Activated naive CD8-positive, alpha-beta T cell treated with anti-CD3 and anti-CD28 coated beads, Interleukin-2, amount 50 U/mL, for 24 hours (primary cell): ENCODE measurements at regions not wholly inside any gene's neighbourhood (a gene's known extent, or its start where the extent isn't known, plus 50 kb on each side); places are given as distances from the start of the nearest gene placed in this dataset.

Source experiments
- ATAC-seq: fragments of 150-1000 bp; cut with Tn5 transposase; one replicate; pipeline ENCODE4 v1.10.0; 2021
- DNase-seq: peaks from one replicate; pipeline ENCODE4 v3.0.0; 2021
- H3K27ac Mint-ChIP-seq: one replicate; pipeline ENCODE4 v1.8.0; 2021; ENCODE audit warnings: mild to moderate bottlenecking, mixed read lengths
- H3K27me3 Mint-ChIP-seq: one replicate; pipeline ENCODE4 v1.8.0; 2021; ENCODE audit warnings: mixed read lengths
- H3K36me3 Mint-ChIP-seq: one replicate; pipeline ENCODE4 v1.8.0; 2021; ENCODE audit warnings: low read depth, mixed read lengths
- H3K4me1 Mint-ChIP-seq: one replicate; pipeline ENCODE4 v1.8.0; 2021; ENCODE audit warnings: mixed read lengths
- H3K4me3 Mint-ChIP-seq: one replicate; pipeline ENCODE4 v1.8.0; 2021; ENCODE audit warnings: mild to moderate bottlenecking, moderate library complexity, mixed read lengths
- H3K9me3 Mint-ChIP-seq: one replicate; pipeline ENCODE4 v1.8.0; 2021; ENCODE audit warnings: mixed read lengths

DNA sequence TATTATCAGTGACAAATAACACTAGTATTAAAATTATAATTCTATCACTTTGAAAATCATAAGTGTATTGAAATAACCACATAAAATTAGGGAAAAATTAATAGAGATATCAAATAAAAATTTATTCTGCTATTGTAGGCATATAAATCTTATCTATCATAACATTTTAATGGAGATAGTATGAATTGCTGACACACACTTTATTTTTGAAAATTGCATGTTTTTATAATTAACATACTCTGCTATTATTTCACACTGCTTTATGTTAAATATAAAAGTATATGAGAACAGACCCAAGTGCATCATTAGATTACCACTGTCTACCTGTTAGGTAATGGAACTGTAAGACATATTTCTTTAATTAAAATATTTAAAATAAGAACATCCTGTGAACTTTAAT, 2150.2 kb downstream of the ARAP2 start:
- Mint-ChIP-seq H3K4me3 (no peak overlapping the region), H3K36me3 (no peaks in the 10 kb centered on the region), H3K27me3 (no peaks in the 10 kb centered on the region), H3K9me3 (peaks cover 10% of the 10 kb centered on the region), H3K4me1 (no peaks in the 10 kb centered on the region), H3K27ac (no peak overlapping the region)
- DNase-seq (no peak), ATAC-seq (no peak)

DNA sequence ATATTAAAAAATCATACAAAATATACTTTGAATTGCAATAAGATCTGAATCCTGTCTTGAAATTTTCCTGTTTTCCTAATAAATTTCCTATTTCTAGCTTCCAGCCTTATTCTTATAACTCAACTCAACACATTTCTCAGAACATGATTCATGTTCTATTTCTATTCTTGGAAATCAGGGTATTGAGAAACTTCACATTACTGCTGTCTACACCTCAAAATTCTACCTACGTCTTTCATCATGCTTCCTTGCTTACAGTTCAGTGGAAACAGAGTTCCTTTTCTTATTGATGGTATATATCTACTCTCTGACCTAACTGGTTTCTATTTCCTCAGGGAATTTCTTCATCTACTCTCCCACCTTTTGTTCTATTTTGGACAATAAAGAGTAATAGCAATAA, 2139.0 kb downstream of the ARAP2 start:
- Mint-ChIP-seq H3K4me3 (no peak overlapping the region), H3K36me3 (no peaks in the 10 kb centered on the region), H3K27me3 (no peaks in the 10 kb centered on the region), H3K9me3 (peaks cover 4% of the 10 kb centered on the region), H3K4me1 (no peaks in the 10 kb centered on the region), H3K27ac (no peak overlapping the region)
- ATAC-seq (no peak), DNase-seq (no peak)

DNA sequence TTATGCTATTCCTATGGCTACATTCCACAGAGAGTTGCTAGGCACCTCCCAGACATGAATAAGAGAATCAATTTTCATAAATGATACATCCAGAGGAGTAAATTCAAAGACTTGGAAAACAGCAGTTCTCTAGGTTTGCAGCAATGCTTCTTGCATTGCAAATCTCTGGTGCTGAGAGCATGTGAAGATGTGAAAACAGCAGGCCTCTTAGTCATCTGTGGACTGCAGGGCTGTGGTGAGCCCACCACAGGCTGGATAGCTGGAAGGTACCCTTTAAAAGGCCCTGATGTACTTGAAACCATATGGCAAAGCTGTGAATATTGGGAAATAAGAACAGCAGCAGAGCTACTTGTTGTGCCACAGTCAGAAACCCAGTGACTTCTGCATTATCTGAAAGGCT, 2135.9 kb downstream of the ARAP2 start:
- no peak for DNase-seq
- Mint-ChIP-seq H3K36me3 (no peaks in the 10 kb centered on the region), H3K27ac (no peak overlapping the region), H3K27me3 (no peaks in the 10 kb centered on the region), H3K4me3 (no peak overlapping the region), H3K4me1 (no peaks in the 10 kb centered on the region), H3K9me3 (no peaks in the 10 kb centered on the region)
- ATAC-seq, result no peak

DNA sequence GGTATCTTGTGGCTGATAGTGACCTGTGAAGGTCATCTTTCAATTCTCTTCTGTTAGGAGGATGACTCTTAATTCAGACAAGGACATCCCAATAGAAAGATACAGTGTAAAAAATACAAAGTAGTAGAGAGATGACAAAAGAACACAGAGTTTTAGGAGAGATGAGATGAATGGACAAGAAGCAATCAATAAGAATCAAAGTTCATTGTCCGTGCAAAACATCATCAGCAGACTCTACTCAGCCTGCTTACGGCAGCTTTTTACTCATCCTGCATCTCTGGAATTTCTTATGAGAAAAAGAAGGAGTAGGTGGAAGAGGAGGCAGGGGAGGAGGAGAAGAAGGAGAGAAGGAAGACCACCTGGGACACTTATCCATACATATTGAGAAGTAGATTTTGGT, 2131.7 kb downstream of the ARAP2 start:
- Mint-ChIP-seq H3K9me3 (no peaks in the 10 kb centered on the region), H3K36me3 (no peaks in the 10 kb centered on the region), H3K4me3 (no peak overlapping the region), H3K27ac (no peak overlapping the region), H3K4me1 (no peaks in the 10 kb centered on the region), H3K27me3 (no peaks in the 10 kb centered on the region)
- DNase-seq (no peak), ATAC-seq (no peak)

DNA sequence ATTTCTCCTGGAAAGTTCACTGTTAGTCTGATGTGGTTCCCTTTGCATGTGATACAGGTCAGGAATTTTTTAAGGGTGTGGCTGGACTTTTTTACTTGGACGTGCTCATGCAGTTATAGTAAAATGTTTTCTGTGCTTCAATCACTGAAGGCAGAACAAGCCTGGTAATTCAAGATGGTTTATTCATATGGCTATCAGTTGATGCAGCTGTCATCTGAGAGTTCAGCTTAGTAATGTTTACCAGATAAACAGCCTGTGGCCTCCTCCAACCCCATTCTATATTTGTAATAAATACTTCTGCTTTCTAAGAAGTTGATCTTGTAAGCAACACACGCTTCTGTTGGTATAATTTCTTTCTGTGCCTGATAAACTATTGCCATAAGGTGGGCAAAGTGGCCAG, 2105.9 kb downstream of the ARAP2 start:
- peaks cover 24% of the 10 kb centered on the region for H3K9me3 Mint-ChIP-seq
- no peak for ATAC-seq

DNA sequence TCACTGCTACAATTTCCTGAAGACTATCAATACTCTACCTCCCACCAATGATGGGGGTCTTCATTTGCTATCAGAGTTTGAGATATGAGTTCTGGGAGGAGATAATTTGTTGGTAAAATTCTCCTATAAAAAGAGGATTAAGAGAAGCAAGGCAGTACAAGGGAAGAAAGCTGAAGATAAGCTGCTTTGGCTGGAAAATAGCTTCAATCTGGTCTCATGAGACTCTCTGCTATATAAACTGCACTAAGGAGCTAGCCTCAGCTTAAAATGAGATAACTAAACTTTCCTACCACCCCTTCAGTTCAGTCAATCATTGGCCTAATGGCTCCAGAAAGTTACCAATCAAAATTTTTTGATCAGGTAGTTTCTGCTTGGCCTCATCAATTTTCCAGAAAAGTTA, 2105.0 kb downstream of the ARAP2 start:
- no peaks in the 10 kb centered on the region for H3K4me1 Mint-ChIP-seq
- no peaks in the 10 kb centered on the region for H3K36me3 Mint-ChIP-seq
- DNase-seq (no peak), ATAC-seq (no peak)
- H3K9me3 Mint-ChIP-seq, result peaks cover 20% of the 10 kb centered on the region
- H3K4me3 Mint-ChIP-seq, result no peak overlapping the region
- no peaks in the 10 kb centered on the region for H3K27me3 Mint-ChIP-seq
- H3K27ac Mint-ChIP-seq, result no peak overlapping the region

More for the DNA sequence above, 2105.9 kb downstream of the ARAP2 start:
- no peaks in the 10 kb centered on the region for H3K36me3 Mint-ChIP-seq
- H3K27me3 Mint-ChIP-seq, result no peaks in the 10 kb centered on the region
- H3K27ac Mint-ChIP-seq, result no peak overlapping the region
- no peak overlapping the region for H3K4me3 Mint-ChIP-seq
- DNase-seq, result no peak
- H3K4me1 Mint-ChIP-seq, result no peaks in the 10 kb centered on the region

DNA sequence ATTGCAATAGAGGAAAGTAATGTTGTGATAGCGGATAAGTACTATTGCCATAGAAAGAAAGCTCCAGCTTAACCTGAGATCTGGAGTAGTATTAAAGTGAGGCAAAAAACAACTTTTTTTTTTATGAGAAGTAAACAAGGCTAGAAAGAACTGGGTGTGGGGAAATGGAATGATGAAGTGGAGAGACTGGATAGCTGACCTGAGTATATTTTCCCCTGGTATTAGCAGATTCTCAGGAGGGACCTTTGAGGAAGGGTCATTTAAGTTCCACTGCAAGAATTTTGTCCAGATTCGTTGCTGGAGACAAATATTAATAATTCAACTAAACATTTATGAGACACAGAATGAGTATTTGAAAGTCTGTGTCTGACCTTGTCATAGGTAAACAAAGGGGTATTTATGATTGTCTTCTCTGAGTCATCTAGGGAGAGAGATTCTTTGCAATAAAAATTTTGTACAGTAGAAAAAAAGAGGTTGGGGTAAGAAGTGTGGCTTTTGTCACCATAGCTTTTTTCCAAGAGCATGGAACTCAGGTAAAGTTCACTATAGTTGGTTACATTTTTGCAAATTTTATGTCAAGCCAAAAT, 2095.9 kb downstream of the ARAP2 start:
- no peak overlapping the region for H3K4me3 Mint-ChIP-seq
- DNase-seq, result no peak
- no peaks in the 10 kb centered on the region for H3K27me3 Mint-ChIP-seq
- H3K27ac Mint-ChIP-seq, result no peak overlapping the region
- ATAC-seq, result no peak
- peaks cover 4% of the 10 kb centered on the region for H3K9me3 Mint-ChIP-seq
- no peaks in the 10 kb centered on the region for H3K36me3 Mint-ChIP-seq
- H3K4me1 Mint-ChIP-seq, result no peaks in the 10 kb centered on the region

DNA sequence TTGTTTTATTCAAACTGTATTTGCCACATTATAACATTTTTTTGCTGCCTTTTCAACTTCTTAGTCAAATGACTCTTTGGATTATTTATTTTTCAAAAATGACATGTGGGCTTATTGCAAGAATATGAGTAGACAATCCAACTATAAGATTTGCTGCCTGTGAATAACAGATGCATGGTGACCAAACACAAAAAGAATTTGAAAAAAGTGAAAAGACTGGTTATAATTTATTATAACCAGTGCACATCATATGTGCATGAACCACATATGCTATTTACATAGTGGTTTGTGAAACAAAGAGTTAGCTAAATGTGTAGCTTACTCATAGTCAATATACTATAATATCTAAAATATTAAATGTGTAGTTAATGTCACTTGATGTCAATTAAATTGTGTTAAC, 2086.8 kb downstream of the ARAP2 start:
- ATAC-seq, result no peak
- Mint-ChIP-seq H3K36me3 (no peaks in the 10 kb centered on the region), H3K9me3 (peaks cover 21% of the 10 kb centered on the region), H3K4me1 (no peaks in the 10 kb centered on the region), H3K27ac (no peak overlapping the region), H3K4me3 (no peak overlapping the region), H3K27me3 (no peaks in the 10 kb centered on the region)
- no peak for DNase-seq

DNA sequence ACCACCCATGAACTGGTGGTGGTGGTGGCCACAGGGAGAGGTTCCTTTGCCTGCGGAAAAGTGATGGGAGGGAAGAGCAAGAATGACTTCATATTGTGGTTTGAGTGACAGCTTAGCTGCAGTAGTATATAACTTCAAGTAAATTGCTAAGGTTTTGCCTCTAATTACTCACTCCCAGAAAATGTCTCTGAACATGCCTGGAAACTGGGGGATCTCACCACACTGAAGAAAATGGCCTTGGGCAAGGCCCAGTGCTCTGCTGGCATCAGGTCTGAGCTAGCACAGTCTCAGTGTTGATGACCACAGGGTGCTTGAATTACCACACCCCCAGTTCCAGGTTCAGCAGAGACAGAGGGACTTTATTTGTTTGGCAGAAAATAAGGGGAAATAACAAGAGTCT, 2085.4 kb downstream of the ARAP2 start:
- Mint-ChIP-seq H3K27ac (no peak overlapping the region), H3K27me3 (no peaks in the 10 kb centered on the region), H3K4me1 (no peaks in the 10 kb centered on the region), H3K36me3 (no peaks in the 10 kb centered on the region), H3K4me3 (no peak overlapping the region), H3K9me3 (peaks cover 21% of the 10 kb centered on the region)
- DNase-seq (no peak), ATAC-seq (no peak)

DNA sequence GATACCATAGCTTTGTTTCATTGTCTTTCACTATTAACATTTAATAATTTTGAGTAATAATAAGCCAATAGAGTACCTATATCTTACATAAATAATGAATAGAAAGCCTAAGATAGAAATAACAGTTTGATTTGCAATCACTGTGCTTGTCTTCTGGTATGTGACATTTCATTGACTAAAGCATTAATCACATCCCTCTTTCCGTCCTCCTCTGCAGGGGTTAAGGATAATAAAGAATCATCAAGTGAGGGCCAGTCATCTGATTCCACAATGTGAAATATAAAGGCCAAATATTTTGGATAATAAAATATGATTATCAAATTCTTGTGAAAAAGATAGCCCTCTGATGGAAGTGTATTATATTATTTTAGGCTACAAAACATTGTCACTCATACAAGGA, 2073.4 kb downstream of the ARAP2 start:
- no peaks in the 10 kb centered on the region for H3K4me1 Mint-ChIP-seq
- DNase-seq (no peak), ATAC-seq (no peak)
- H3K27me3 Mint-ChIP-seq, result no peaks in the 10 kb centered on the region
- H3K36me3 Mint-ChIP-seq, result no peaks in the 10 kb centered on the region
- peaks cover 20% of the 10 kb centered on the region for H3K9me3 Mint-ChIP-seq
- no peak overlapping the region for H3K27ac Mint-ChIP-seq
- no peak overlapping the region for H3K4me3 Mint-ChIP-seq

DNA sequence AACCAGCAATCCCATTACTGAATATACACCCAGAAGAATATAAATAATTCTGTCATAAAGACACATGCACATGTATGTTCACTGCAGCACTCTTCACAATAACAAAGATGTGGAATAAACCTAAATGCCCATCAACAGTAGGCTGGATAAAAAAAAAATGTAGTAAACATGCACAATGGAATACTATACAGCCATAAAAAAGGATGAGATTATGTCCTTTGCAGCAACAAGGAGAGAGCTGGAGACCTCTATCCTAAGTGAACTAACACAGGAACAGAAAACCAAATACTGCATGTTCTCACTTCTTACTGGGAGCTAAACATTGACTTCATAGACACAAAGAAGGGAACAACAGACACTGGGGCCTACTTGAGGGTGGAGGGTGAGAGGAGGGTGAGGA, 2067.7 kb downstream of the ARAP2 start:
- ATAC-seq, result no peak
- no peak overlapping the region for H3K4me3 Mint-ChIP-seq
- no peaks in the 10 kb centered on the region for H3K36me3 Mint-ChIP-seq
- peaks cover 31% of the 10 kb centered on the region for H3K9me3 Mint-ChIP-seq
- no peaks in the 10 kb centered on the region for H3K4me1 Mint-ChIP-seq
- no peak for DNase-seq
- no peak overlapping the region for H3K27ac Mint-ChIP-seq
- H3K27me3 Mint-ChIP-seq, result no peaks in the 10 kb centered on the region

DNA sequence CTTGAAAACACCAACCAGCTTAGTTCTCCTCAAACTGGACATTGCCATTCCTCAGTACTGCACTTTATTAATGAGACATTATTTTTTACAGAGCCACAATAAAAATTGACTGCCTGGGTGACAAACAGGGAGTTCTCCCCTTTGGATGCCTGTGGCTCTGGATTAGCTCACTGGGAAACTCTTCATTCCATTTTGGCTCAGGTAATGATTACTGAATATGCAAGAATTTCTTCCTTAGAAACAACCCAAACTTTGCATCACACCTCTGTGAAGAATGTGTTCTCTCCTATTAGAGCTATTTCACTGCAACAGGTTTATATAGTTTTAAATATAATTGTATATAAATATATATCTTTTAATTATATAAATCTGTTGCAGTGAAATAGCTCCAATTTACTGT, 2065.8 kb downstream of the ARAP2 start:
- Mint-ChIP-seq H3K9me3 (peaks cover 28% of the 10 kb centered on the region), H3K27ac (no peak overlapping the region), H3K36me3 (no peaks in the 10 kb centered on the region), H3K4me1 (no peaks in the 10 kb centered on the region), H3K27me3 (no peaks in the 10 kb centered on the region), H3K4me3 (no peak overlapping the region)
- ATAC-seq (no peak), DNase-seq (no peak)

DNA sequence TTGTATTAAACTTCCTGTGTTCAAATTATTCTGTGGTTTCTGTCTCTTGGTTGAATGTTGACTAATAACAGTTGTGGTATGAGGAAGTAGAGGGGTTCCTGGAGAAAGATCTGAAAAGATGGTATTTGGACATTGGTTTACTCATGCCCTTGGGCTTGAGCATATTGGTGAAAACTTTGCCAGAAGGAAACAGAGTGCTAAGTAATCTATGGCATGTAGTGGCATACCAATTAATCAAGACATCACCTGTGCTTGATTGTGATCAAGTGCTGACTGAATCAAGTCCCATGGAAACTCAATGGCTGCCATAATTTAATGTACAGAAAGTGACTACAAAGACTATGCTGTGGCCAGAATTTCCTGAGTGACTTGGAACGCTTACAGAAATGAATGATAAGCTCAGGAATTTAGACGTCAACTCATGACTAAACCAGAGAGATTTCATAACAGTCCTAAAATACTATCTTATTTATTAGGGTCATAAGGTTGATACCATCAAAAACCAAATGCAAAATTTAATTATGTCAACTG, 2062.9 kb downstream of the ARAP2 start:
- H3K27me3 Mint-ChIP-seq, result no peaks in the 10 kb centered on the region
- H3K9me3 Mint-ChIP-seq, result peaks cover 15% of the 10 kb centered on the region
- H3K4me1 Mint-ChIP-seq, result no peaks in the 10 kb centered on the region
- ATAC-seq (no peak), DNase-seq (no peak)
- no peak overlapping the region for H3K27ac Mint-ChIP-seq
- H3K4me3 Mint-ChIP-seq, result no peak overlapping the region
- H3K36me3 Mint-ChIP-seq, result no peaks in the 10 kb centered on the region

DNA sequence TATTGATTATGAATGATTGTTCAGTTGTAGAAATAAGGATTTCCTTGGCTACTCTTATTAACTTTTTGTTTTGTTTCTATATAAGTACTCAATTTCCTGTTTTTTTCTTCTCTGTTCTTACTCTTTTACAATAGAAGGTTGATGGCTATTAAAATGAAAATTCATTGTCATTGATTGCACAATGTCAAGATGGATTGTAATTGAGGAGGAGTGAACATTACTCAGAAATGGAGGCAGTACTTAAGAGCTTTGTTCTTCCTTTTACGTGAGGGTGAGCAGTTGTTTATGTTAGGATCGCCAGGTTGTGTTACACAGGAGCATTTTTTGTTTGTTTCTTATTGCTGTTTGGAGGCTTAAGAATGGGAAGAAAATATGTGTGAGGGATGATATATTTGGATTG, 2062.4 kb downstream of the ARAP2 start:
- Mint-ChIP-seq H3K27me3 (no peaks in the 10 kb centered on the region), H3K27ac (no peak overlapping the region), H3K9me3 (peaks cover 11% of the 10 kb centered on the region), H3K36me3 (no peaks in the 10 kb centered on the region), H3K4me3 (no peak overlapping the region), H3K4me1 (no peaks in the 10 kb centered on the region)
- ATAC-seq, result no peak
- DNase-seq, result no peak

DNA sequence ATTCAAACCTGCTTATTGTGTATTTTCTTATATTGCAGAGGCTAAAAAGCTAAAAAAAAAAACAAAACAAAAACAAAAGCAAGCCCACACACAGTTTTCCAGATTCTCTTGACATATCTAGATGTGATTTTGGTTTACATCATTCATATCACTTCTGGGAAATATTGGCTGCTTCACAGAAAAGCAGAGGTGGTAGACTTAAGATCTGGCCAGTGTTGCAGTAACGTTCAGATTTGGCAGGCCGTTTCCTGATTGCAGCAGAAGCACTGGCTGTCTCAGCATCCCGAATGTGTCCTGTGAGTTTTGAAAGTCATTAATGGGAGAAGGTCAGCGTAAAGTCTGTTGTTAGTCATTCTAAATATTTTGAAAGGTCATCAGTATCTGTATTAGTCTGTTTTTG, 2062.0 kb downstream of the ARAP2 start:
- H3K4me3 Mint-ChIP-seq, result no peak overlapping the region
- H3K4me1 Mint-ChIP-seq, result no peaks in the 10 kb centered on the region
- no peaks in the 10 kb centered on the region for H3K36me3 Mint-ChIP-seq
- H3K27ac Mint-ChIP-seq, result no peak overlapping the region
- H3K27me3 Mint-ChIP-seq, result no peaks in the 10 kb centered on the region
- no peak for ATAC-seq
- peaks cover 6% of the 10 kb centered on the region for H3K9me3 Mint-ChIP-seq
- no peak for DNase-seq

DNA sequence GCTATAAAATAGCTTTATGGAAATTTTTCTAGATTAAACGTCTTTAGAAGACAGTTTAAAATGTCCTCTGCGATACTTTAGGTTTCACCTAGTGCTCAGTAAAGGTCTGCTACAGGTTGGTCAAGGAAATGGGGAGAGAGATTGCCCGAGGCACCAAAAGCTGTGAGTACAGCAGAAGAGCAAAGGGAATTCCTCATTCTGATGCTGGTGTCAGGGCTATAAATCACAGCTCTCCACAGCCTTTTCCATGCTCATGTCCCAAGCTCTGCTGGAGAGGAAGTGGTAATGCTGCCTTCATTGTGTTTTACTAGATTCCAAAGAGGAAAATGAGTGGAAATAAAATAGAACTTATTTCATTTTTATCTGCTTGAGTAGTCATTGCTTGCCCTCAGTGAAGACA, 2060.4 kb downstream of the ARAP2 start:
- Mint-ChIP-seq H3K27ac (no peak overlapping the region), H3K9me3 (peaks cover 6% of the 10 kb centered on the region), H3K4me1 (no peaks in the 10 kb centered on the region), H3K27me3 (no peaks in the 10 kb centered on the region), H3K4me3 (no peak overlapping the region), H3K36me3 (no peaks in the 10 kb centered on the region)
- no peak for ATAC-seq
- no peak for DNase-seq
